ENCODE measurements at regions not wholly inside any gene's neighbourhood (a gene's known extent, or its start where the extent isn't known, plus 50 kb on each side); places are given as distances from the start of the nearest gene placed in this dataset.

GRCh38 chr22:47786650-47787290 is 1024.3 kb downstream of the TBC1D22A start:
- no peaks in the 10 kb centered on the region for H3K9me2 ChIP-seq (ENCODE audit: insufficient read depth)
- no peak overlapping the region for H2AFZ ChIP-seq (ENCODE audit: low read depth, low read length, poor library complexity, severe bottlenecking)
- H3K79me2 ChIP-seq (ENCODE audit: insufficient read depth, low read length) = no peaks in the 10 kb centered on the region
- H3K9me3 ChIP-seq (ENCODE audit: control insufficient read depth in 1 of 2, insufficient read depth in 1 of 2, low read depth in 1 of 2, low read length in 2 of 2) = peaks cover 0 to 8% of the 10 kb centered on the region in 2 experiments; a peak in 2 of 4 replicates
- no peak overlapping the region for H3K4me3 ChIP-seq (replicated peaks in 1 of 2; ENCODE audit: low read depth in 1 of 2, low read length in 2 of 2)
- no peak overlapping the region for H3K9ac ChIP-seq (ENCODE audit: low read length)
- DNase-seq (ENCODE audit: low read depth, low spot score) (no peak), ATAC-seq (no peak)
- no peak overlapping the region for H3K4me2 ChIP-seq (ENCODE audit: low read length)
- ChIA-PET CTCF (no interaction called here), POLR2A (no interaction called here), RAD21 (ENCODE audit: low non-redundant PET in 1 of 2, low total read pairs in 2 of 2, uncharacterized antibody in 2 of 2, unreplicated experiment in 2 of 2) (no interaction called here)
- no peaks in the 10 kb centered on the region for H3K27me3 ChIP-seq (ENCODE audit: insufficient read depth, low read length)
- H3K36me3 ChIP-seq (ENCODE audit: control insufficient read depth in 1 of 2, insufficient read depth in 2 of 2, low read length in 2 of 2) = no peaks in the 10 kb centered on the region
- no peaks in the 10 kb centered on the region for H3K4me1 ChIP-seq (ENCODE audit: control insufficient read depth in 1 of 2, insufficient read depth in 2 of 2, low read length in 2 of 2)
- intact Hi-C loops (cut with micrococcal nuclease) = no loop called here
- BruUV-seq (replicated peaks) = no TSS peak
- TF ChIP-seq JUND (IDR thresholded peaks at IDR 0.05) (no peak), EZH2 (IDR thresholded peaks at IDR 0.05) (no peak), TCF7L2 (IDR thresholded peaks at IDR 0.05; ENCODE audit: borderline replicate concordance, extremely low read depth, insufficient read depth, insufficient read length) (no peak), EGR1 (IDR thresholded peaks at IDR 0.05; ENCODE audit: low read depth) (no peak), FOSL1 (IDR thresholded peaks at IDR 0.05; ENCODE audit: low read depth) (no peak), POLR2AphosphoS5 (IDR thresholded peaks at IDR 0.05; ENCODE audit: low read depth, low read length) (no peak), CEBPB (IDR thresholded peaks at IDR 0.05; ENCODE audit: low read depth) (no peak), RAD21 (IDR thresholded peaks at IDR 0.05; ENCODE audit: low read depth) (no peak), SRF (IDR thresholded peaks at IDR 0.05; ENCODE audit: low read depth) (no peak), ATF3 (IDR thresholded peaks at IDR 0.05) (no peak), ZFX (IDR thresholded peaks at IDR 0.05) (no peak), SIN3A (IDR thresholded peaks at IDR 0.05; ENCODE audit: low read depth) (no peak), CBX3 (IDR thresholded peaks at IDR 0.05; ENCODE audit: low read depth) (no peak), REST (IDR thresholded peaks at IDR 0.05; ENCODE audit: low read depth) (no peak), ELF1 (IDR thresholded peaks at IDR 0.05; ENCODE audit: borderline replicate concordance, low read depth) (no peak), ZNF274 (IDR thresholded peaks at IDR 0.05; ENCODE audit: low read depth, low read length) (no peak)
- H4K20me1 ChIP-seq (ENCODE audit: insufficient read depth) = no peaks in the 10 kb centered on the region
- H3K27ac ChIP-seq (ENCODE audit: low read depth, low read length) = no peak overlapping the region
